T-helper 2 cell treated with Interferon-gamma antibody and Interleukin-4, amounts not matched to agents 5 μg/mL and 100 μg/mL, for 36 hours (primary cell): ENCODE measurements at regions not wholly inside any gene's neighbourhood (a gene's known extent, or its start where the extent isn't known, plus 50 kb on each side); places are given as distances from the start of the nearest gene placed in this dataset.

ENCODE experiments used
- DNase-seq: peaks from one replicate; pipeline ENCODE4 v3.0.0; 2021; ENCODE audit warnings: low spot score
- H3K27ac Mint-ChIP-seq: one replicate; pipeline ENCODE4 v1.8.0; 2021; ENCODE audit warnings: mild to moderate bottlenecking, mixed read lengths
- H3K27me3 Mint-ChIP-seq: one replicate; pipeline ENCODE4 v1.8.0; 2021; ENCODE audit warnings: low read depth, mixed read lengths
- H3K36me3 Mint-ChIP-seq: one replicate; pipeline ENCODE4 v1.8.0; 2021; ENCODE audit warnings: low read depth, mixed read lengths
- H3K4me1 Mint-ChIP-seq: one replicate; pipeline ENCODE4 v1.8.0; 2021; ENCODE audit warnings: low read depth, mixed read lengths
- H3K4me3 Mint-ChIP-seq: one replicate; pipeline ENCODE4 v1.8.0; 2022; ENCODE audit warnings: mild to moderate bottlenecking, moderate library complexity, mixed read lengths
- H3K9me3 Mint-ChIP-seq: one replicate; pipeline ENCODE4 v1.8.0; 2021; ENCODE audit warnings: mixed read lengths

DNA sequence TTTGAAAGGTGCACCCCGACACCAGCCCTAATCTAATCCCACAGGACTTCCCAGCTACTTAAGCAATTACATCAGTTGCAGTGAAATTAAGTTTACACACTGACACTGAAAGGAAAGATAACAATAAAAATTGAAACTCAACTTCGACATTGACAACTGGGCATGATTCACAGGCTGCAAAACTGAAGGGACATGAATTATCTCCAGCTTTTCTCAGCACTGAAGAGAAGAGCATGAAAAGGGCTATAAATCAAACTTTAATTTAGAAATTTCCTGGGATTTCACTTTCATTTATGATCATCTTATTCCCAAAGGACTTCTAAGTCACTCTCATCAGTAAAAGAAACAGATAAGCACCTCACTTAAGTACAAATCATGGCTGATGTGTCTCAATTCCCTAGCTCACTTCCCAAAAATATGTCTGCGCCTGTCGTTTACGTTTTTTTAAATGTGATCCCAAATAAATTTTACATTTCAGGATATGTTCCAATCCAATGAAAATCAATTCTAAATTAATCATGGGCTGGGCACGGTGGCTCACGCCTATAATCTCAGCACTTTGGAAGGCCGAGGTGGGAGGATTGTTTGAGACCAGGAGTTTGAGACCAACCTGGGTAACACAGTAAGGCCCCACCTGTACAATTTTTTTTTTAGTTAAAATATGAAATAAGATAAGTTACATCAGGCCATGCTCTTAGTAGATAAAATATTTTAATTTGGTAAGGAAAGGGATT lies 134.4 kb upstream of the TBL1X start:
- Mint-ChIP-seq H3K4me1 (peaks cover 14% of the 10 kb centered on the region), H3K36me3 (peaks cover 1% of the 10 kb centered on the region), H3K4me3 (no peak overlapping the region), H3K9me3 (no peaks in the 10 kb centered on the region), H3K27me3 (no peaks in the 10 kb centered on the region), H3K27ac (no peak overlapping the region)
- no peak for DNase-seq

DNA sequence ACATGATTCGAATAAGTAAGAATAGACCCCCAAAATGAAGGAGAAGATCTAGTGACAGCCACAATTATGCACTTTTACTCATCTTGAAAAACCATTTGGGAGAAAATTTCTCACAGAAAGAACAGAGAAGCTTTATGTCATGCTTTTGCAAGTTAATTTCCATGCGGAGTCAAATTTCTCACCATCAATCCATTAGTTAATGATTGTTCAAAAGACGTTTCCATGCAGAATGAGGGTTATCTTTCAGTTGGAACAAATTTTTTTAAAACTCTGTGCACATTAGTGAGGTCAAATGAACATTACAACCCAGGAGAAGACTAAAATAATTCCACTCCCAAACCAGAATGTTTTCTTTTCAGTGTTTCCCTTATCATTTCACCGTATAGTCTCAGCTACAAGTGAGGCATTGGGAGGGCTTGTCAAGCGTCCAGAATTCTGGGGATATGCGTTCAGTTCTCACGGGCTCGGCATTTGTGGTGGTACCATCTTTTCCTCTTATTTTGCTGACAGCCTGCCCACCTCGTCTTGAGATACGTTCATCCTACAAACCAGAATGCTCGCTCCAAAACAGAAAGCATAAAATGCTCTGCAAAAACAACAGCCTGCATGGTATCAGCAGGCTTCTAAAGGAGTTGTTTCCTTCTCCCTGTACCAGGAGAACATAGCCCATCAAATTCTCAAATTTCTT lies 130.8 kb upstream of the TBL1X start:
- no peak overlapping the region for H3K27ac Mint-ChIP-seq
- DNase-seq, result no peak
- no peaks in the 10 kb centered on the region for H3K27me3 Mint-ChIP-seq
- peaks cover 18% of the 10 kb centered on the region for H3K4me1 Mint-ChIP-seq
- no peak overlapping the region for H3K4me3 Mint-ChIP-seq
- no peaks in the 10 kb centered on the region for H3K9me3 Mint-ChIP-seq
- H3K36me3 Mint-ChIP-seq, result peaks cover 5% of the 10 kb centered on the region

DNA sequence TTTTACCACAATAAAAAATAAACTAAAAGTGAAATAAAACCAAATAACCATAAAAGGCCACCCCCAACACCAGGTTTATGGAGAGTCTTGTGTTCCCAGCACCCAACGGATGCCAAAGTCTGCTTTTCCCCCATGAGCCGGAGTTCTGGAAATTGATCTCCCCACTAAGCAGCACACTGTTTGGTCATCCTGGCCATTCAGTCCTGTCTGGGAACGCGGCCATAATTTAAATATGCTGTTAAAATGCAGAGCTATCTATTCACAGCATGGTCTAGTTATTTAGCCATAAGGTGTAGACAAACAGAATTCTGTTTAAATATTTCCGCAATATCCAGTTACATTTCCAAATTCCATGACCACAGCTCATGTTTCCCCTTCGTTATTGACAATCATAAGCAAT lies 129.6 kb upstream of the TBL1X start:
- no peaks in the 10 kb centered on the region for H3K27me3 Mint-ChIP-seq
- peaks cover 4% of the 10 kb centered on the region for H3K36me3 Mint-ChIP-seq
- no peak for DNase-seq
- H3K4me3 Mint-ChIP-seq, result no peak overlapping the region
- no peaks in the 10 kb centered on the region for H3K9me3 Mint-ChIP-seq
- H3K27ac Mint-ChIP-seq, result no peak overlapping the region
- H3K4me1 Mint-ChIP-seq, result peaks cover 24% of the 10 kb centered on the region

DNA sequence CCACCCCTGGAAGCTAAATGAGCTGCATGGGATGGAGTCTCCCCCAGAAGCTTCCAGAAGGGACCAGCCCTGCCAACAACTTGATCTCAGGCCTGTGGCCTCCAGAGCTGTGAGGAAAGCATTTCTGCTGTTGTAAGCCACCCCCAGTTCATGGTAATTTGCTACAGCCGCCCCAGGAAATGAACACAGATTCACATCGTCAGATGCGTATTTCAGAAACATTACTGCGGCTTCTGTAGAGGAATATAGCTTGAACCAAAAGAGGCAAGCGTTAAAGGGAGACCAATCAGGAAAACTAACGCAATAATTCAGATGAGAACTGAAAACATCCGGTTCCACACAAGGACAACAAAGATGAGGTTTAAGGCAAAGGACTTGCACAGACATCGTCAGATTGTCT lies 128.4 kb upstream of the TBL1X start:
- no peaks in the 10 kb centered on the region for H3K27me3 Mint-ChIP-seq
- DNase-seq, result peak; percentile 12
- no peaks in the 10 kb centered on the region for H3K9me3 Mint-ChIP-seq
- peaks cover 34% of the 10 kb centered on the region for H3K4me1 Mint-ChIP-seq
- peaks cover 4% of the 10 kb centered on the region for H3K36me3 Mint-ChIP-seq
- peak overlapping the region; percentile 74 for H3K4me3 Mint-ChIP-seq
- H3K27ac Mint-ChIP-seq, result peak overlapping the region; percentile 89

DNA sequence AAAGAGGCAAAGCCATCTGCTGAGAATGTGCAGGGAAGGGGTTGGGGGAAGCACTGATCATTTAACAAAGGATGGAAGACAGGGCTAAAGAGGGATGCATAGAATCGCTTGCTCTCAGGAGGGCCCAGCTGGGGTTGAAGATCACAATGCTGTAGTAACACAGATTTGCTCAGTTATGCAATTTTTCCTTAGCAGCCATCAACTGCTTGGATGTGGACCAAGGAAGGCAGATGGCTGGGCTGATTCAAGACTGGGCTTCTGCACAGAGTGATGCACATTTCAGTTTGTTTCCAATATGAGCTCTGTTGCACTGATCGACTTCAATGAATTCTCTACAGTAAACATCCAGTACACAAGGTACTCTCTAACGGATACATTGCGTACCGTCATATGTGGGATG lies 127.8 kb upstream of the TBL1X start:
- Mint-ChIP-seq H3K36me3 (peaks cover 4% of the 10 kb centered on the region), H3K4me3 (peak overlapping the region; percentile 74), H3K27ac (peak overlapping the region; percentile 89), H3K27me3 (no peaks in the 10 kb centered on the region), H3K4me1 (peaks cover 36% of the 10 kb centered on the region), H3K9me3 (no peaks in the 10 kb centered on the region)
- no peak for DNase-seq

DNA sequence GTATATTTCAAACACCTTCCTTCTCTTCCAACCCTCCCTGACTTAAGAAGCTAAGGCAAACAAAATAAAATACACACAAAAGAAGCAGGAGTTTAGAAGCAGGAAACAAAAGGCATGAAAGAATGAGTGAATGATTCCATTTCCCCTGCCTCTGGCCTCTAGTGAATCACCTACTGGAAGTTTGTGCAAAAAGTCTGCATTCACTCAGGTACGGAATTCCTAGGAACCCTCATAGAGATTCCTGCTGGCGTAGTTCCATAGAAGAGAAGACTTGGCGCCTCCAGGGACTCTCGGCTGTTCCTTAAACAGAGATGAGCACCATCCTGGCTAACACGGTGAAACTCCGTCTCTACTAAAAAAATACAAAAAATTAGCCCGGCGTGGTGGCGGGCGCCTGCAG lies 125.9 kb upstream of the TBL1X start:
- H3K36me3 Mint-ChIP-seq, result peaks cover 4% of the 10 kb centered on the region
- H3K27ac Mint-ChIP-seq, result peak overlapping the region; percentile 35
- H3K4me1 Mint-ChIP-seq, result peaks cover 36% of the 10 kb centered on the region
- DNase-seq, result no peak
- no peaks in the 10 kb centered on the region for H3K27me3 Mint-ChIP-seq
- no peak overlapping the region for H3K4me3 Mint-ChIP-seq
- H3K9me3 Mint-ChIP-seq, result no peaks in the 10 kb centered on the region

DNA sequence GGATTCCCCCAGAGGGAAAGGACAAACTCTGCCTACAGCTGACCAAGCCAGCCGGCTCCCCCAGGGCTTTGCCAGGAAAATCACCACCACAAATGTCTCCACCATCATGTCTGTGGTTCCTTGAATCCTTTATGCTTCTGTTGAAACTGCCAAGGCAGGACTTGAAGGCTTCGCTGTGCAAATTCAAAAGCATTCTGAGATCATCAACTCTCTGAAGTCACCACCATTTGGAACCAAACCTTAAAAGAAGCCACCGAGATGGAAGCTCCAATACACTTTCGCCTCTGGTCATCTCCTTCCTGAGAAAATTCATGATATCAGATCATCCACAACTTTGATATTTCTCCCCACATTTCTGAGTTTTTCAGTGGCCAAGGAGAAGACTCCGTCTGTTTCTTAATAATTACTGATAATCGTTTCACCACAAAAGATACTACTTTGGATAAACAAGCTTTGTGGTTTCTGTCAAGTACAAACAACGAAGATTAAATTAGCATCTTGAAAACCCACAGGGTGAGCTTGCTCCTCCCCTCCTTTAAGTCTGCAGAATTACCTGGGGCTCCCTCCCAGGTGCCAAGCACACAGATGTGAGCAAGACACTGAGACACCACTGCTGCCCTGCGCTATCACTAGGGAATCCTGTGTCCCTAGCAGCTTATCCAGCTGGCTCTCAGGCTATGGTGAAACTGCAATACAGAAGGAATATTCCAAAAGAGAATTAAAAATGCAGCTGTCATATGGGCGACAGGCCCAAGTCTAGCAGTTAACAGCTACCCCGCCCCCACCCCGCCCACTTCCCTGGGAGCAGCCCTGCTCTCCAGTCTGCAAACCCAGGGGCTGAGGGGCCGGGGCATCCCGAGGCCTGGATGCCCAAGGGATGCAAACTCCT lies 125.0 kb upstream of the TBL1X start:
- no peaks in the 10 kb centered on the region for H3K9me3 Mint-ChIP-seq
- peaks cover 36% of the 10 kb centered on the region for H3K4me1 Mint-ChIP-seq
- peak overlapping the region; percentile 82 for H3K27ac Mint-ChIP-seq
- H3K4me3 Mint-ChIP-seq, result peak overlapping the region; percentile 71
- DNase-seq, result no peak
- H3K36me3 Mint-ChIP-seq, result peaks cover 4% of the 10 kb centered on the region
- H3K27me3 Mint-ChIP-seq, result no peaks in the 10 kb centered on the region

DNA sequence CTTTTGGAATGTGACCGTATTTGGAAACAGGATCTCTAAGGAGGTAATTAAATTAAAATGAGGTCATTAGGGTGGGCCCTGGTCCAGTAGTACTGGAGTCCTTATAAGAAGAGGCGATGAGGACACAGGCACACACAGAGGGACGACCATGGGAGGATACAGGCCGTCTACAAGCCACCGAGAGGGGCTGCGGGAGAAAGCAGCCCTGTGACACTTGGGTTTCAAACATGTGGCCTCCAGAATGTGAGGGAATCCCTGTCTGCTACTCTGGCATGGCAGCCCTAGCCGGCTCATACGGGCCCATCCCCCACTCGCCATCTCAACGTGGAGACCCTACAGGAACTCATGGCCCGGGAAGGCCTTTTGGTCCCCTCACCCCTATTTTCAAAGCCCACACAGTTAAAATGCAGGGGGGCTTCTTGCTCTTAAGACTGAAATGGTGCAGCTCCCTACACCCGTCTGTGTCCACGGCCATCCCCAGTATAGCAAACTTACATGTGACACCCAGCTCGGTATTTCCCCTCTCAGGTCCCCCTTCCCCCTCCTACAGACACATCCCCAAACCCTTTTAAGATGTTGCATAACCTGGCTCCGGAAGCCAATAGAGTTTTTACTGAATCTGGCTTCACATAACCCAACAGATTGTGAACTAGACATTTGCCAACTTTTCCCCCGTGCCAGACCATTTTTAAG lies 124.1 kb upstream of the TBL1X start:
- H3K36me3 Mint-ChIP-seq, result peaks cover 2% of the 10 kb centered on the region
- peak overlapping the region; percentile 96 for H3K27ac Mint-ChIP-seq
- H3K9me3 Mint-ChIP-seq, result no peaks in the 10 kb centered on the region
- no peaks in the 10 kb centered on the region for H3K27me3 Mint-ChIP-seq
- peak; percentile 10 for DNase-seq
- H3K4me1 Mint-ChIP-seq, result peaks cover 34% of the 10 kb centered on the region
- H3K4me3 Mint-ChIP-seq, result peak overlapping the region; percentile 82

DNA sequence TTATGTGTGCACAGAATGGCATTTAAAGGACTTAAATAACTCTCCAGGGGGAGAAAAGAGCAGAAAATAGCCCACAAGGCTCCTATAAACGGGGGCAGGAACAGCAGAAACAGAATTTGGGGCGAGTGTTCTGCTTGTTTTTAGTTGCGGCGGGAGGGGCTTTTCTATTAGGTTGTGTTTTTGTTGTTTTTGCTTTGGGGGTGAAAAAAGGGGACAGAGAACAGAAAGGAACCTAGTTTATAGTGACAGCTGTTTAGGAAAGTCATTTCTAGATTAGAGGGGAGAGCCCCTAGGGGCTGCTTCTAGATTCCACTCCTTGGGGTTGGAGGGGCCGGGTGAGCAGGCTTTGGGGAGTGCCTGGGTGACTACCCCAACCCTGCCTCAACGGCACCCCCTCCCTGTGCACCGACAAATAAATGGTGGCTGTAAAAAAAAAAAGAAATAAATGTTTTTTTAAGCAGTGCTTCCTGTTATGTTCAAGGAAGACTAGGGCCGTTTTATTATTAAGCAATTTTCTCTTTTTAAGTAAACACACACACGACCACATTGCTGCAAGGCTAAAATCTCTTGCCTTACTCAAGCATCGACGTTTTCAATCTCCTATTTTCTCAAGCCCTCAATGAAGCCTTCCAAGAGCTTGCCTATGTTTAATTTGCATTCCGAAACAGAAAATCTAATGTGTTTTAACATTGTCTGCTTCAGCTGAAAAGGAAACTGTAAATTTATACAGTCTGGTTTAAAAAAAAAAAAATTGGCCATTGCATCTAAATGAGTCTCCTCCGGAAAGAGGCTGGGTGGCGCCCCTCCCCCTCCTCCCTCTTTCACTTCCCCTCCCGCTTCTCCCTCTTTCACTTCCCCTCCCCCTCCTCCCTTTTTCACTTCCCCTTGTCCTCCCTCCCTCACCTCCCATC lies 123.3 kb upstream of the TBL1X start:
- H3K4me3 Mint-ChIP-seq, result peak overlapping the region; percentile 82
- no peaks in the 10 kb centered on the region for H3K9me3 Mint-ChIP-seq
- peak; percentile 38 for DNase-seq
- H3K36me3 Mint-ChIP-seq, result peaks cover 1% of the 10 kb centered on the region
- peaks cover 26% of the 10 kb centered on the region for H3K4me1 Mint-ChIP-seq
- peak overlapping the region; percentile 96 for H3K27ac Mint-ChIP-seq
- no peaks in the 10 kb centered on the region for H3K27me3 Mint-ChIP-seq

DNA sequence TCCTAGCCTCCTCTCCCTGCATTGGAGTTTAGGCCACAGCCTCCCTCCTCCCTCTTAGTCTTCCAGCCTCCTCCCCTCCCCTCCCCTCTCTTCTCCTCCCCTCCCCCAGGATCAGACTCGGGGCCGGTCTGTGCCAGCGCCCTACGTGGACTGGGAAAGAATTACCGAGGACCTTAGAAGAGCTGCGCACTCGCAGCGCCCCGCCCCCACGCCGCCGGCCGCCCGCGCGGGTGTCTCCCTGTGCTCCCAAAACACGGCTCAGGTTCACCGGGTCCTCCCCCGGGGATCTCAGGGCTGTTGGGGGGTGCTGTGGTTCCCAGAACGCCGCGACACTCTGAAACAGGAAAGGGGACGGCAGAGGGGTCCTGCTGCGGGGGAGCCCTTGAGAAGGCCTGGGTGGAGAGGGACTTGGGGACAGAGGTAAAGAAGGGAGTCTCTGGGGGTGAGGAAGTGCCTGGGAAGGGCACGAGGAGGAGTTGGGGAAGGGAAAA lies 122.3 kb upstream of the TBL1X start:
- Mint-ChIP-seq H3K27me3 (no peaks in the 10 kb centered on the region), H3K36me3 (no peaks in the 10 kb centered on the region), H3K4me1 (peaks cover 21% of the 10 kb centered on the region), H3K4me3 (peak overlapping the region; percentile 61), H3K9me3 (no peaks in the 10 kb centered on the region), H3K27ac (peak overlapping the region; percentile 63)
- DNase-seq, result peak; percentile 26

DNA sequence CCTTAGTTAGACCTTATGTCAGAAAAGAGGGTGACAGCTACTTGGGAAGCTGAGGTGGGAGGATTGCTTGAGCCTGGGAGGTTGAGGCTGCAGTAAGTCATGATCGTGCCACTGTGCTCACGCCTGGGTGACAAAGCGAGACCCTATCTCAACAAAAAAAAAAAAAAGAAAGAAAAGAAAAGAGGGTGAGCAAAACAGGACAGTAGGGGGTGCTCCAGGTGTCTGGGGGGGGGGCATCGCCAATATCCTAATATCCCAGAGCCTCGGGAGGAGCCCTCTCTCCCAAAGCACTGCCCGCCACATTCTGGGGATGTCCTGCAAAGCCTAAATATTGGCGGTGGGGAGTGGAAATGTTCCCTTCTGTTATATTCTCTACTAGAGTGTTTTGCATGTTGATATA lies 120.9 kb upstream of the TBL1X start:
- no peak overlapping the region for H3K27ac Mint-ChIP-seq
- H3K27me3 Mint-ChIP-seq, result no peaks in the 10 kb centered on the region
- no peak for DNase-seq
- no peaks in the 10 kb centered on the region for H3K9me3 Mint-ChIP-seq
- H3K4me3 Mint-ChIP-seq, result no peak overlapping the region
- no peaks in the 10 kb centered on the region for H3K36me3 Mint-ChIP-seq
- peaks cover 22% of the 10 kb centered on the region for H3K4me1 Mint-ChIP-seq

DNA sequence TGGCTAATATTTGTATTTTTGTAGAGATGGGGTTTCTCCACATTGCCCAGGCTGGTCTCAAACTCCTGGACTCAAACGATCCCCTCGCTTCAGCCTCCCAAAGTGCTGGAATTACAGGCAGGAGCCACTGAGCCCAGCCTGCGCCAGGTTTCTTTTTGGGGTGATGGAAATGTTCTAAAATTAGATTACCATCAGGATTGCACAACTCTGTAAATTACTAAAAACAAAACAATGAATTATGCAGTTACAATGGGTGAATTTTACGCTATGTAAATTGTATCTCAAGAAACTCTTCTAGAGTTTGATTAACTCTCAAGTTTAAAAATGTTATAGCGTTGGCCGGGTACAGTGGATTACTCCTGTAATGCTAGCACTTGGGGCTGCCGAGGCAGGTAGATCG lies 118.9 kb upstream of the TBL1X start:
- peaks cover 10% of the 10 kb centered on the region for H3K4me1 Mint-ChIP-seq
- H3K27ac Mint-ChIP-seq, result no peak overlapping the region
- no peaks in the 10 kb centered on the region for H3K36me3 Mint-ChIP-seq
- no peak for DNase-seq
- H3K27me3 Mint-ChIP-seq, result no peaks in the 10 kb centered on the region
- H3K4me3 Mint-ChIP-seq, result no peak overlapping the region
- H3K9me3 Mint-ChIP-seq, result no peaks in the 10 kb centered on the region
